T-helper 1 cell treated with Interleukin-12 subunit alpha and Interleukin-12 subunit beta and Interleukin-4 antibody, amounts not matched to agents 30 μg/mL and 1 μg/mL, for 36 hours (primary cell): ENCODE measurements at regions not wholly inside any gene's neighbourhood (a gene's known extent, or its start where the extent isn't known, plus 50 kb on each side); places are given as distances from the start of the nearest gene placed in this dataset.

Source experiments
- H3K27ac Mint-ChIP-seq: one replicate; pipeline ENCODE4 v1.8.0; 2021; ENCODE audit warnings: mild to moderate bottlenecking, mixed read lengths
- H3K27me3 Mint-ChIP-seq: one replicate; pipeline ENCODE4 v1.8.0; 2021; ENCODE audit warnings: low read depth, mixed read lengths
- H3K36me3 Mint-ChIP-seq: one replicate; pipeline ENCODE4 v1.8.0; 2021; ENCODE audit warnings: low read depth, mixed read lengths
- H3K4me1 Mint-ChIP-seq: one replicate; pipeline ENCODE4 v1.8.0; 2021; ENCODE audit warnings: low read depth, mixed read lengths
- H3K4me3 Mint-ChIP-seq: one replicate; pipeline ENCODE4 v1.8.0; 2021; ENCODE audit warnings: mild to moderate bottlenecking, moderate library complexity, mixed read lengths
- H3K9me3 Mint-ChIP-seq: one replicate; pipeline ENCODE4 v1.8.0; 2021; ENCODE audit warnings: mixed read lengths

DNA sequence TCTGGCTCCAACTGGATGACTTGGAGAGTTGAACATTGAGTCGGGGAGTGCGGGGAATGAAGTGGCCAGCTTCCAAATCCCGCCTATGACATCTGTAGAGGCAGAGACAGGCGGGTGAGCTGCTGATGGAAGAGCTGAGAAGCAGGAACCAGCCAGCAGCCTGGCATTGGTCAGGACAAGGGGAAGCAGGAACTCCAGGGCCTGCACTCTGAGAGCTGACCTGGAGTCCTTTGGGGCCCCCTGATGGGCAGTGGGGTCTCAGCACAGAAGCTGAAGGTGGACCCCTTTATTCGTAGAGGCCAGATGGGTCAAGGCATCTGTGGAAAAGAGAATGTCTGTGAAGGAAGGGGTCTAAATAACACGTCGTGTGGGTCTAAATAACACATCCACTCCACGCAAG, 57.0 kb downstream of the SEC61G start:
- Mint-ChIP-seq H3K36me3 (no peaks in the 10 kb centered on the region), H3K27me3 (no peaks in the 10 kb centered on the region), H3K4me1 (no peaks in the 10 kb centered on the region), H3K9me3 (peaks cover 10% of the 10 kb centered on the region), H3K4me3 (no peak overlapping the region), H3K27ac (no peak overlapping the region)

- H3K4me1 Mint-ChIP-seq: no peaks in the 10 kb centered on the region
- H3K4me3 Mint-ChIP-seq: no peak overlapping the region
- H3K27me3 Mint-ChIP-seq: no peaks in the 10 kb centered on the region
- H3K36me3 Mint-ChIP-seq: no peaks in the 10 kb centered on the region
- peaks cover 4% of the 10 kb centered on the region for H3K9me3 Mint-ChIP-seq
- no peak overlapping the region for H3K27ac Mint-ChIP-seq
Measured at GRCh38 chr7:54699715-54700114, 59.3 kb downstream of the SEC61G start.

DNA sequence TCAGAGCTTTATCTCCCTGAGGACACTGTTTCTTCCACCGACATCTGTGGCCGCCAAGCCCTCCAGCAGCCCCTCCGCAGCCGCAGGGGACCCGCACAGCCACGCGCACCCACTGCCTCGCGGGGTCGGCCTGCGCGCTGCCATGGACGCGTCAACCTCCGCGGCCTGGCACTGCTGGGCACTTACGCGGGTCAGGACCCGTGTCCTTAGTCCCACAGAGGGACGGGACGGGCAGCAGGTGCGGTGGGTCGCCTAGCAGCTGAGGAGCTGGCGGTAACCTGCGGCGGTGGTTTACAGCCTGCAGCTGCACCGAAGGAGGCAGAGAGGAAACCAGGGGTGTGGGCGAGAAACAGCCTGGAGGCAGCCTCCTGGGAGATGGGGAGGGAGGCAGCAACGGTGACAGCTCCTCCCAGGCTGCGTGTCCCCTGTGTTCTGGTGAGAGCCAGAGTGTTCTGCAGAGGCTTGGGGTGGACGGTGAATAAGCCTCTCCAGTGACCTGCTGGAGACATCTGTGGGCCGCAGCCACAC, 61.3 kb downstream of the SEC61G start:
- H3K27me3 Mint-ChIP-seq: no peaks in the 10 kb centered on the region
- no peak overlapping the region for H3K4me3 Mint-ChIP-seq
- no peak overlapping the region for H3K27ac Mint-ChIP-seq
- H3K36me3 Mint-ChIP-seq: no peaks in the 10 kb centered on the region
- H3K4me1 Mint-ChIP-seq: no peaks in the 10 kb centered on the region
- H3K9me3 Mint-ChIP-seq: no peaks in the 10 kb centered on the region

DNA sequence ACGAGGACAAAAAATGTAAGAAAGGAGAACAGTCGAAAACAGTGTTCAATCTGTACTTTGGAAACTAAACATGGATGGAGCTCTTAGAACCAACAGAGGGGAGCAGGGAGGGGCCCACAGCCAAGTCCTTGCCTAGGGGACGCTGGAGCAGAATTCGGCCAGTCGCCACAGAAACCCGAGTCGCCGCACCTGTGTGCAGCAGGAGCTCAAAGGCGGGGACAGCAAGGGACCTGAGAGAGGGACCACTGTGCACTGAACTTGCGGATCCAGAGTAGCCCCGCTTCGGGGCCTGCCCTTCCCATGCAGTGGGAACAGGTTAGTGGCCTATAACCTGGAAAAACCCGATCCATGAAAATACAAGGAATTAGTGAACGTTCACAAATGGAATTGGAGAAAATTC, 68.1 kb downstream of the SEC61G start:
- H3K4me1 Mint-ChIP-seq: no peaks in the 10 kb centered on the region
- no peaks in the 10 kb centered on the region for H3K9me3 Mint-ChIP-seq
- no peak overlapping the region for H3K4me3 Mint-ChIP-seq
- no peak overlapping the region for H3K27ac Mint-ChIP-seq
- H3K27me3 Mint-ChIP-seq: no peaks in the 10 kb centered on the region
- H3K36me3 Mint-ChIP-seq: no peaks in the 10 kb centered on the region

DNA sequence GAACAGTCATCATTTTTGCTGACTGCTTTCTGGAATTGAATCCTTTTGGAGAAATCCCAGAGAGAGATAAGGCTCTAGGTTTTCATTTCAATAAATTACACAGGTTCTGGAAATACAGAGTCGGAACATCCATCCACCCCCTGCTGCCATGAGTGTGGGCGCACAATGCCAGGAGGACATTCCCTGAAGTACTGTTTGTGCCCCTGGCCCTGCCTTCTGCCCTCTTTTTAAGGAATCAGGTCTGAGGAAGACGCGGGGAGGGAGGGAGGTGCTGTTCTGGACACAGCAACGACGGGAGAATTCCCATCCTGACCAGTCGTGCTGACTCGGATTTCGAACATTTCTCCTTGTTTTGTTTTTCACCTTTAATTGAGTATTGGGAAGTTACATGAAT, 69.0 kb downstream of the SEC61G start:
- H3K4me1 Mint-ChIP-seq: no peaks in the 10 kb centered on the region
- no peaks in the 10 kb centered on the region for H3K27me3 Mint-ChIP-seq
- H3K27ac Mint-ChIP-seq: no peak overlapping the region
- H3K9me3 Mint-ChIP-seq: no peaks in the 10 kb centered on the region
- H3K4me3 Mint-ChIP-seq: no peak overlapping the region
- no peaks in the 10 kb centered on the region for H3K36me3 Mint-ChIP-seq

GRCh38 chr7:54689394-54690049, 69.5 kb downstream of the SEC61G start:
- Mint-ChIP-seq H3K27me3 (no peaks in the 10 kb centered on the region), H3K4me1 (no peaks in the 10 kb centered on the region), H3K4me3 (no peak overlapping the region), H3K36me3 (no peaks in the 10 kb centered on the region), H3K9me3 (no peaks in the 10 kb centered on the region), H3K27ac (no peak overlapping the region)

GRCh38 chr7:54687462-54688212, 71.4 kb downstream of the SEC61G start:
- no peaks in the 10 kb centered on the region for H3K9me3 Mint-ChIP-seq
- no peaks in the 10 kb centered on the region for H3K27me3 Mint-ChIP-seq
- H3K27ac Mint-ChIP-seq: no peak overlapping the region
- H3K36me3 Mint-ChIP-seq: no peaks in the 10 kb centered on the region
- H3K4me3 Mint-ChIP-seq: no peak overlapping the region
- no peaks in the 10 kb centered on the region for H3K4me1 Mint-ChIP-seq

DNA sequence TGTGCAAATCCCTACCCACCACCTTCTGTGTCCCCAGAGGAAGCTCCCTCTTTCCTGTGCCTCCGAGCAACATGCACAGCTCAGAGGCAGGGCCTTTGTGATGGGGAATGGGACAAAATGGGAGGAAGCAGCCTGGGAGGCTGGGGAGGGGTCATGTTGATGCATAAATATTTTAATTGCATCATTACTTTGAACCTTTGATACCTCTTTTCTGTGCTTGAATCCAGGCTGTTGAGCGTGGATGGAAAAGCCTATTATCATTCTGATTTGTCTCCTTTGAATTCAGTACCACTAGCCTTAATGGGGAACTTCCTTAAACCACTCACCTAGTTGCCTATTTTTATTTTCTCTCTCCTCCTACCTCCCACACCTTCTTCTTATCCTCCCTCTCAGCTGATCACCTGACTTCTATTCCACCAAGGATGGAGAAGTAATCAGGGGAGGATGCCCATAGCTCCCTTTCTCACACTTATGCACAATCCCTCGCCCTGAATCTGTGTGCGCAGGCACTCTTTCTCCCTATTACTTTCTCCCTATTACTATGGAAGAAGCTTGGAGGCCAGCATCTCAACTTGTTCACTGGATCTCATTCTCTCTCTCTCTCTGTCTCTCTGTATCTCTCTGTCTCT, 78.5 kb downstream of the SEC61G start:
- Mint-ChIP-seq H3K9me3 (no peaks in the 10 kb centered on the region), H3K27me3 (no peaks in the 10 kb centered on the region), H3K4me3 (no peak overlapping the region), H3K36me3 (no peaks in the 10 kb centered on the region), H3K4me1 (no peaks in the 10 kb centered on the region), H3K27ac (no peak overlapping the region)

GRCh38 chr7:54679490-54679817, 79.6 kb downstream of the SEC61G start:
- Mint-ChIP-seq H3K27me3 (no peaks in the 10 kb centered on the region), H3K36me3 (no peaks in the 10 kb centered on the region), H3K4me3 (no peak overlapping the region), H3K27ac (no peak overlapping the region), H3K4me1 (no peaks in the 10 kb centered on the region), H3K9me3 (no peaks in the 10 kb centered on the region)

DNA sequence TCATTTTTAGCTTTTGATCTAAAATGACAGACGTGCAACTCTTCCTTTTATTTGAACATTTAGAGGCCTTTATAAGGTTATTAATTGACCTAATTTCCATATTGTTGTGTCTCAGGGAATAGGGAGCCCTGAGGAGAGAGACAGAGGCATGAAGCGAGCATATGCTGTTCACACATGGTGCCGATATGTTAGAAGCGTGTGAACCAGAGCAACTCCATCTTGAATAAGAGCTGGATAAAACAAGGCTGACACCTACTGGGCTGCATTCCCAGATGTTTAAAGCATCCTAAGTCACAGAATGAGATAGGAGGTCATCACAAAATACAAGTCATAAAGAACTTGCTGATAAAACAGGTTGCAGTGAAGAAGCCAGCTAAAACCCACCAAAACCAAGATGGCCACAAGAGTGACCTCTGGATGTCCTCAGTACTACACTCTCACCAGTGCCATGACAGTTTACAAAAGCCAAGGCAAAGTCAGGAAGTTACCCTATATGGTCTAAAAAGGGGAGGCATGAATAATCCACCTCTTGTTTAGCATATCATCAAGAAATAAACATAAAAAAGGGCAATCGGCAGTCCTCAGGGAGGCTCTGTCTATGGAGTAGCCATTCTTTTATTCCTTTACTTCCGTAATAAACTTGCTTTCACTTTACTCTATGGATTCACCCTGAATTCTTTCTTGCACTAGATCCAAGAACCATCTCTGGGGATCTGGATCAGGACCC, 80.1 kb downstream of the SEC61G start:
- H3K36me3 Mint-ChIP-seq: no peaks in the 10 kb centered on the region
- no peaks in the 10 kb centered on the region for H3K4me1 Mint-ChIP-seq
- H3K4me3 Mint-ChIP-seq: no peak overlapping the region
- no peaks in the 10 kb centered on the region for H3K9me3 Mint-ChIP-seq
- H3K27ac Mint-ChIP-seq: no peak overlapping the region
- H3K27me3 Mint-ChIP-seq: no peaks in the 10 kb centered on the region

DNA sequence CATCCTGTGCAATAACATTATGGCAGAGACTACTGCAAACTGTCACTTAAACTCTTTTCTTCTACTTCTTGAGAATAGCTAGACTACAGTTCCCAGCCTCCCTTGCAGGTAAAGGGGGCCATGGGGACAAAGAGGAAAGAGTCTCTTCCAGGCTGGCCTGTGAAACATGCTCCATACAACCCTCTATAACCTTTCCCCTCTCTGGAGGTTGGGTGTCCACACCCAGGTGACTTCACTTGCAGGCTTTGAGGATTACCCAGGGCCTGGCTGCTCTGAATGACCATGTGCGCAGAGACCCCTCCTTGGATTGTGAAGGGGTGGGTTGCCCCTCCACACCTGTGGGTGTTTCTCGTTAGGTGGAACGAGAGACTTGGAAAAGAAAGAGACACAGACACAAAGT, 84.1 kb downstream of the SEC61G start:
- Mint-ChIP-seq H3K4me3 (no peak overlapping the region), H3K4me1 (no peaks in the 10 kb centered on the region), H3K27ac (no peak overlapping the region), H3K27me3 (no peaks in the 10 kb centered on the region), H3K9me3 (no peaks in the 10 kb centered on the region), H3K36me3 (no peaks in the 10 kb centered on the region)

DNA sequence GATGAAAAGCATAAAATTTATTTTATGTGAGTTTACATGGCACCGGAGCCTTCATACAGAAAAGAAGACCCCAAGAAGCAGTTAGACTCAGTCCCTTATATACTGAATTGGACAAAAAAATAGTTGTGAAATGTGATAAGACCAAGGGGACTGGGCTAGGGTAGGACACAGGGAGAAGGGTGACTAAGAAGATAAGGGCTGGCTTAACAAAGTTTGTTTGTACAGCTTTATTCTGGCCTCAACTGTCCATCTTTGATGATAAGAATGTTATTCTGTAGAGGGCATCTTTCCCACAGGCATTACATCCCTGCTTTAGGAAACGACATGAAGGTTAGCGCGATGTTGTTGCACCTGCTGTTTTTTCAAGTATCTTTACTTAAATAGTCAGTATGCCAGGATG, 86.5 kb downstream of the SEC61G start:
- H3K27me3 Mint-ChIP-seq: no peaks in the 10 kb centered on the region
- peaks cover 4% of the 10 kb centered on the region for H3K9me3 Mint-ChIP-seq
- H3K4me1 Mint-ChIP-seq: no peaks in the 10 kb centered on the region
- H3K4me3 Mint-ChIP-seq: no peak overlapping the region
- no peak overlapping the region for H3K27ac Mint-ChIP-seq
- H3K36me3 Mint-ChIP-seq: no peaks in the 10 kb centered on the region

- H3K36me3 Mint-ChIP-seq: no peaks in the 10 kb centered on the region
- H3K9me3 Mint-ChIP-seq: peaks cover 4% of the 10 kb centered on the region
- H3K27ac Mint-ChIP-seq: no peak overlapping the region
- H3K4me3 Mint-ChIP-seq: no peak overlapping the region
- H3K4me1 Mint-ChIP-seq: peaks cover 2% of the 10 kb centered on the region
- H3K27me3 Mint-ChIP-seq: peaks cover 27% of the 10 kb centered on the region
Measured at GRCh38 chr7:54664235-54665228, 94.5 kb downstream of the SEC61G start.
